KOPT-K1 (cell line): ENCODE measurements at regions not wholly inside any gene's neighbourhood (a gene's known extent, or its start where the extent isn't known, plus 50 kb on each side); places are given as distances from the start of the nearest gene placed in this dataset.

ENCODE experiments used
- H3K27ac ChIP-seq: fragments of 200-600 bp; sonication (generic); 2 replicates; pipeline ENCODE4 v1.5.1; 2016; ENCODE audit warnings: antibody characterized with exemption, mild to moderate bottlenecking, low read depth, low read length; ENCODE audit not compliant: poor library complexity, severe bottlenecking
- H3K36me3 ChIP-seq: fragments of 200-600 bp; sonication (generic); 2 replicates; pipeline ENCODE4 v1.5.1; 2017; ENCODE audit warnings: antibody characterized with exemption, mild to moderate bottlenecking, low read length, moderate library complexity; ENCODE audit not compliant: insufficient read depth
- H3K9me3 ChIP-seq: fragments of 200-600 bp; sonication (generic); 2 replicates; pipeline ENCODE4 v1.5.1; 2017; ENCODE audit warnings: antibody characterized with exemption, low read length, mild to moderate bottlenecking; ENCODE audit not compliant: insufficient read depth, poor library complexity, severe bottlenecking

- Histone ChIP-seq H3K36me3 (no peaks in the 10 kb centered on the region), H3K9me3 (no peaks in the 10 kb centered on the region), H3K27ac (no peak overlapping the region)
These were observed 112.5 kb upstream of the STK26 start for GRCh38 chrX:131910586-131910985.

DNA sequence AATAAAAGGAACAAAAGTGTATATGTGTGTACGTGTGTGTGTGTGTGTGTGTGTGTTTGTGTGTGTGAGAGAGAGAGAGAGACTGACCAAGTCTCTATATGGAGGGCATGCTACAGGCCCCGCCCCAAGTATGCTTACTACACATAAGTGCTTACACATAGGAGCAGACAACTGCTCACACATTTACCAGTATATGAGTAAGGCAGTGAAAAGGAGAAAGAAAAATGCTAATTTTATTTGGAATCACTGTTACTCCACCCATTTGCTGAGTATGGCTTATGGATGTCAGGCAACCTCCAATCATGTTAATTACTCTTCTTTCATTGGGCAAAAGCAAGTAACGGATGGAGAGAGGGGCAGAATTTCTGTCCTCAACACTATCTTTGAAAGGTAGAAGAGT lies 107.6 kb upstream of the STK26 start:
- H3K9me3 ChIP-seq: no peaks in the 10 kb centered on the region
- H3K36me3 ChIP-seq: no peaks in the 10 kb centered on the region
- H3K27ac ChIP-seq: no peak overlapping the region

GRCh38 chrX:131917588-131917987 lies 105.5 kb upstream of the STK26 start:
- no peaks in the 10 kb centered on the region for H3K9me3 ChIP-seq
- no peaks in the 10 kb centered on the region for H3K36me3 ChIP-seq
- no peak overlapping the region for H3K27ac ChIP-seq

DNA sequence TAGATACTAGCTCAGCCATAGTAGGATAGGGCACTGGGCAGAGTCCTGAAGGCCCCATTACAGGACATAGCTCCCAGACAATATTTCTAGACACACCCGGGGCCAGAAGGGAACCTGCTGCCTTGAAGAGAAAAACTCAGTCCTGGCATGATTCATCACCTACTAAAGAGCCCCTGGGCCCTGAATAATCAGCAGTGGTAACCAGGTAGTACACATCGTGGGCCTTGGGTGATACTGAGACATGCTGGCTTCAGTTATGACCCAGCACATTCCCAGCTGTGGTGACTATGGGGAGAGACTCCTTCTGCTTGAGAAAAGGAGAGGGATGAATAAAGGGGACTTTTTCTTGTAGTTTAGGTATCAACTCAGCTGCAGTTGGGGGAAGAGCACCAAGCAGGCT lies 104.3 kb upstream of the STK26 start:
- Histone ChIP-seq H3K27ac (no peak overlapping the region), H3K9me3 (no peaks in the 10 kb centered on the region), H3K36me3 (no peaks in the 10 kb centered on the region)

DNA sequence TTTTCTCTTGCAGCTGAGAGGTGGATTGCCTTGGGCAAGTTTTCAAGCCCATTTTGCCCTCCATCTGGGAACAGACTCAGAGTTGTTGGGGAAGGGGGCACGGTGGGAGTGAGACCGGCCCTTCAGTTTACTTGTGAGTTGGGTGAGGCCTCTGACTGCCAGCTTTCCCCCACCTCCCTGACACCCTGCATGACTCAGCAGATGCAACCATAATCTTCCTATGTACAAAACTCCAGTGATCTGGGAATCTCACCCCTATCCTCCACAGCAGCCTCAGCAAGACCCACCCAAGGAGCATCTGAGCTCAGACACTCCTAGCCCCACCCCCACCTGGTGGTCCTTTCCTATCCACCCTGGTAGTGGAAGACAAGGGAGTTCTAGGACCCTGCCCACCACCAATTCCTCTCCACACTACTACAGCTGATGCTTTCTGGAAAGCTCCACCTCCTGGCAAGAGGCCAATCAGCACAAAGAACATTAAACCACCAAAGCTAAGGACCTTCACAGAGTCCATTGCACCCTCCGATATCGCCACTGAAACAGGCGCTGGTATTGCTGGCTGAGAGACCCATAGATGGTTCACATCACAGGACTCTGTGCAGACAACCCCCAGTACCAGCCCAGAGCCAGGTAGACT lies 99.4 kb upstream of the STK26 start:
- Histone ChIP-seq H3K27ac (no peak overlapping the region), H3K36me3 (no peaks in the 10 kb centered on the region), H3K9me3 (no peaks in the 10 kb centered on the region)

- Histone ChIP-seq H3K9me3 (no peaks in the 10 kb centered on the region), H3K27ac (no peak overlapping the region), H3K36me3 (no peaks in the 10 kb centered on the region)
These were observed 84.4 kb upstream of the STK26 start for GRCh38 chrX:131938749-131939148.

DNA sequence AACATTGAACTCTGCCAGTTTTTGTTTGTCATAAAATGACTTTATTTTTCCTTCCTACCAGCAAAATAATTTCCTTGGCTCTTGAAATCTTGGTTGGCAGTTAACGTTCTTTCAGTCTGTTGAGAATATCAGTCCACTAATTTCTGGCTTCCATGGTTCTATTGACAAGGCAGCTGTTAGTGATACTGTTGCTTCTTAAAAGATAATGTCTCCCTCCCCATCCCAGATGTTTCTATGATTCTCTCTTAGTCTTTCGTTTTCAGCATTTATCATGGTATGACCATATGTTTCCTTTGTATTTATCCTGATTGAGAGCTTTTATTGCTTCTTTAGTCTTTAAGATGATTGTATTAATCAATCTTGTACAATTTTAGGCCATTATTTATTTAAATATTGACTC lies 81.1 kb upstream of the STK26 start:
- no peak overlapping the region for H3K27ac ChIP-seq
- H3K9me3 ChIP-seq: no peaks in the 10 kb centered on the region

DNA sequence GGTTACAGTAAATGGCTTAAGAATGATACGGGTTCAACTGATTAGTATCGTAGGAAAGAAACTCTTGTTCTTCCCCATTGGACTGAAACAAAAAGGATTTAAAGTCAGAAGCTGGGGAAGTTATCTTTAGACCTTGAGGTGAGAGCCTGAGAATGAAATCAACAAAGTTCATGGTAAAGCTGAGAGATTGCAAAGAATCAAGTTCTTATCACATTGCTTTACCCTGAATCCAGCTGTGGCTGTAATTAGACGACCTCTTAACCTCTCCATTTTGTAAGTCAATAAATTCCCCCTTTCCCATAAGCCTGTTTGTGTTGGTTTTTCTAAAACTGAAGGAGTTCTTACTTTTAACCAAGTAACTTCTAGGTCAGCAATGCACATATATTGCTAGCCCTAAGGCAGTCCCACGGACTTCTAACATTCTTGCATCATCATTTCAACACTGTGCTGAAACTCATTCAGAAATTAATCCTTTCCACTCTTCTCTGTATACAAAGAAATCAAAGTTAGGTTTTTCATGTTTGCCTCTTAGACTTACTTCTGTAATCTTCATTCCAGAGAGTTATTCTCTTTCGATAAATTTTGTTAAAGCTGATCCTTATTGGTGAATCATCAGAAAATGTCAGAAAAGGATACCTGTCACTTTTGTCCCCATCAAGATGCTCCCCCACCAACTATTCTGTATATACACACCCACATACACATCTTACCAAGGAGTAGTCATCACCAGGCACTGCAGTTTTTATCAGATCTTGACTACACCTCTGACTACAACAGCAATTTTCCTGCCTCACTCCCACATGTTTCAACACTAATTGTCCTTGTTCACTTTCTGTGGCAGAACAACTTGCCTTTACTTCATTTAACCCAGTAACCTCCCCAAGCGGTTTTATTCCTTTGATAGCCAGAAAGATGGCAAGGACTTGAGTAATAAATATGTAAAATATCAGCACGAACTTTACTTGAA lies 77.9 kb upstream of the STK26 start:
- Histone ChIP-seq H3K36me3 (no peaks in the 10 kb centered on the region), H3K27ac (no peak overlapping the region), H3K9me3 (no peaks in the 10 kb centered on the region)

More for the DNA sequence above, 81.1 kb upstream of the STK26 start:
- no peaks in the 10 kb centered on the region for H3K36me3 ChIP-seq

GRCh38 chrX:131951166-131951565 lies 71.9 kb upstream of the STK26 start:
- Histone ChIP-seq H3K9me3 (no peaks in the 10 kb centered on the region), H3K36me3 (no peaks in the 10 kb centered on the region), H3K27ac (no peak overlapping the region)

DNA sequence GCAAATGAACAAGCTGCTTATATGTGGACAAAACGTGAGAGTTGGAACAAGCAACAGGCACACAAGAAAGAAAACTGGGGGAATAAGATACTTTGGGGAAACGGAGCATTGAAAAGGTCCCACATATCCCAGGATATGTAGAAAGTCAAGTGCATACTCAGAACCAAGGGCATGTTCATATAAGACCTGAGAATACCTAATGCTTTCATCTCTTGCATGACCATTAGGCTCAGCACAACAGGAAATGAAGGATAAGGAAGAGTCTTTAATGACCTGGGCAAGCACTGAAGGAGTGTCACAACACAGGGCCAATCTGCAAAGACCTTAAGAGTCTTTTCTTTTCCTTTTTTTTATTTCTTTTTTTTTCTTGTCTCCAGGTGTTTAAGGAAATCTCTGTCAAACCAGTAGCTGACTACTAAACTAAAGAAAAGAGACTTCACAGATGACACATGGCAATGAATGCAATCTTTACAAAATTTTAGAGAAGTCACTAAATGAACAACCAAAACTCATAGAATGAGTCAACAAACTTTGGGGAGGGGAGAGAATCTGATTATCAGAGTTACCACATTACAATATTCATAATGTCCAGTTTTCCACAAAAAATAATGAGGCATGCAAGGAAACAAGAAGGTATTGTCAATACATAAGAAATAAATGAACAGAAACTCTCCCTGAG lies 67.9 kb upstream of the STK26 start:
- H3K36me3 ChIP-seq: no peaks in the 10 kb centered on the region
- no peak overlapping the region for H3K27ac ChIP-seq
- no peaks in the 10 kb centered on the region for H3K9me3 ChIP-seq

GRCh38 chrX:131958724-131959123 lies 64.4 kb upstream of the STK26 start:
- Histone ChIP-seq H3K9me3 (no peaks in the 10 kb centered on the region), H3K36me3 (no peaks in the 10 kb centered on the region), H3K27ac (no peak overlapping the region)

DNA sequence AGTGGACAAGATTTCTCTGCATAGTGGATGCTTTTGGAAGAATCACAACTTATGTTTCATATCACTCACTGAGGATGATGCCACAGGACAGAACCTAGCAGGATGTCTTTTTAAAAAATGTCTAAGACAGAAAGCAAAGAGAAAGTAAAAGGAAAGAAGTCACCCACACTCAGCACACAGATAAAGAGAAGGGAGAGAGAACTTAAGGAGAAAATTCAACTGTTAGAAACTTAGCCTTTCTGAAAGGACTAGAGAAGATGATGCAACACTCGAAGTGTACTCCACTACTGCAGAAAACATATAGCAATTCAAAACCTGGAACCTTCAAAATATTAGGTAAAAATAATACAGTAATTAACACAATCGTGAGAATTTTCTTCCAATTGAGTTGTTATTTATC lies 52.8 kb upstream of the STK26 start:
- H3K9me3 ChIP-seq: no peaks in the 10 kb centered on the region
- H3K36me3 ChIP-seq: no peaks in the 10 kb centered on the region
- H3K27ac ChIP-seq: peak overlapping the region; percentile 42
